Natural killer cell (primary cell): ENCODE measurements at regions not wholly inside any gene's neighbourhood (a gene's known extent, or its start where the extent isn't known, plus 50 kb on each side); places are given as distances from the start of the nearest gene placed in this dataset.

ENCODE experiments used
- ATAC-seq, 3 donors: fragments of 150-1000 bp in 2 of 3; fragments of 200-7000 bp in 1 of 3; cut with Tn5 transposase; 1 replicate in 1 of 3; 2 replicates in 2 of 3; pipeline ENCODE4 v1.10.0; 2021; ENCODE audit warnings: mild to moderate bottlenecking in 2 of 3, moderate library complexity in 2 of 3
- DNase-seq, 2 donors: peaks; one replicate each; pipeline versions ENCODE4 v3.0.0 to v3.0.0-alpha.2; 2013 to 2021; ENCODE audit warnings: mixed read lengths in 1 of 2
- H3K27ac ChIP-seq: one replicate; pipeline ENCODE4 v1.5.1; 2013; ENCODE audit warnings: mild to moderate bottlenecking, low read length
- H3K27me3 ChIP-seq: one replicate; pipeline ENCODE4 v1.6.1; 2013; ENCODE audit warnings: low read length; ENCODE audit not compliant: control insufficient read depth, insufficient read depth
- H3K36me3 ChIP-seq: one replicate; pipeline ENCODE4 v1.6.1; 2013; ENCODE audit warnings: low read length; ENCODE audit not compliant: control insufficient read depth, insufficient read depth
- H3K4me1 ChIP-seq: one replicate; pipeline ENCODE4 v1.6.1; 2013; ENCODE audit warnings: low read length; ENCODE audit not compliant: control insufficient read depth, insufficient read depth
- H3K4me3 ChIP-seq: one replicate; pipeline ENCODE4 v1.5.1; 2013; ENCODE audit warnings: low read length
- H3K9me3 ChIP-seq: one replicate; pipeline ENCODE4 v1.6.1; 2013; ENCODE audit warnings: low read length; ENCODE audit not compliant: control insufficient read depth, insufficient read depth
- H3K27ac Mint-ChIP-seq, 2 donors: one replicate each; pipeline ENCODE4 v1.8.0; 2022; ENCODE audit warnings: mild to moderate bottlenecking in 2 of 2, mixed read lengths in 2 of 2, moderate library complexity in 1 of 2
- H3K27me3 Mint-ChIP-seq, 2 donors: one replicate each; pipeline ENCODE4 v1.8.0; 2022; ENCODE audit warnings: low read depth in 2 of 2, mixed read lengths in 2 of 2
- H3K36me3 Mint-ChIP-seq: one replicate; pipeline ENCODE4 v1.8.0; 2022; ENCODE audit warnings: mixed read lengths
- H3K4me1 Mint-ChIP-seq, 2 donors: one replicate each; pipeline ENCODE4 v1.8.0; 2022; ENCODE audit warnings: mixed read lengths in 2 of 2
- H3K4me3 Mint-ChIP-seq: one replicate; pipeline ENCODE4 v1.8.0; 2022; ENCODE audit warnings: mild to moderate bottlenecking, moderate library complexity, mixed read lengths
- H3K9me3 Mint-ChIP-seq, 2 donors: one replicate each; pipeline ENCODE4 v1.8.0; 2022; ENCODE audit warnings: mixed read lengths in 2 of 2
- WGBS: methylation state at CpG from one replicate; pipeline ENCODE4 v1.1.7; 2013; ENCODE audit warnings: missing lambda C conversion rate; ENCODE audit not compliant: insufficient coverage; 5-methylcytosine and 5-hydroxymethylcytosine counted together
- intact Hi-C: fragments of 100-400 bp; cut with micrococcal nuclease; formaldehyde crosslinking; loops from one replicate; pipeline ENCODE4 v1.14.2; 2022
- TF ChIP-seq, protein P1 (sequence below): fragments of 200-600 bp; IDR thresholded peaks from one replicate; pipeline ENCODE4 v1.8.0; 2022; ENCODE audit warnings: antibody characterized with exemption

DNA sequence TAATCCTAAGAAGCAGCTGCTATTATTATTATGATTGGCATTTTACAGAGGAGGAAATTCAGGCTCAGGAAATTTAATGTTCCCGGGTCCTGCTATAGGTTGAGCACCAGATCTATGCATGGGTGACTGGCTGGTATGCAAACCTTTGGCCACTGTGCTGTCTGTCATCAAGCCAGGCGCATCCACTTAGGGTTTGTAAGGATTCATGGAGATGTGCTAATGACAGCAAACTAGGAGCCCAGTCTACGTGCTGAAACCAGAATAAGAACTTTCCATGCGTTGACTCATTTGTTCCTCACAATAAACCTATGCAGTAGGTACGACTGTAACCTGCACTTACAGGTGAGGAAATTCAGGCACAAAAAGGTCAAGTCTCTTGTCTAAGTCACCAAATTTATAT lies 64.5 kb upstream of the ZMIZ1 start:
- intact Hi-C loops = no loop called here
- H3K27me3 ChIP-seq = no peaks in the 10 kb centered on the region
- no peak overlapping the region for H3K27ac ChIP-seq
- H3K4me3 Mint-ChIP-seq = no peak overlapping the region
- peaks cover 7% of the 10 kb centered on the region for H3K4me1 ChIP-seq
- H3K36me3 Mint-ChIP-seq = no peaks in the 10 kb centered on the region
- H3K9me3 ChIP-seq = no peaks in the 10 kb centered on the region
- H3K36me3 ChIP-seq = no peaks in the 10 kb centered on the region
- H3K9me3 Mint-ChIP-seq = no peaks in the 10 kb centered on the region
- no peak overlapping the region for H3K27ac Mint-ChIP-seq
- peaks cover 7 to 15% of the 10 kb centered on the region in 2 donors for H3K4me1 Mint-ChIP-seq
- ATAC-seq (no peak), DNase-seq (no peak)
- peaks cover 29 to 33% of the 10 kb centered on the region in 2 donors for H3K27me3 Mint-ChIP-seq
- no peak overlapping the region for H3K4me3 ChIP-seq
- TF ChIP-seq, protein P1, sequence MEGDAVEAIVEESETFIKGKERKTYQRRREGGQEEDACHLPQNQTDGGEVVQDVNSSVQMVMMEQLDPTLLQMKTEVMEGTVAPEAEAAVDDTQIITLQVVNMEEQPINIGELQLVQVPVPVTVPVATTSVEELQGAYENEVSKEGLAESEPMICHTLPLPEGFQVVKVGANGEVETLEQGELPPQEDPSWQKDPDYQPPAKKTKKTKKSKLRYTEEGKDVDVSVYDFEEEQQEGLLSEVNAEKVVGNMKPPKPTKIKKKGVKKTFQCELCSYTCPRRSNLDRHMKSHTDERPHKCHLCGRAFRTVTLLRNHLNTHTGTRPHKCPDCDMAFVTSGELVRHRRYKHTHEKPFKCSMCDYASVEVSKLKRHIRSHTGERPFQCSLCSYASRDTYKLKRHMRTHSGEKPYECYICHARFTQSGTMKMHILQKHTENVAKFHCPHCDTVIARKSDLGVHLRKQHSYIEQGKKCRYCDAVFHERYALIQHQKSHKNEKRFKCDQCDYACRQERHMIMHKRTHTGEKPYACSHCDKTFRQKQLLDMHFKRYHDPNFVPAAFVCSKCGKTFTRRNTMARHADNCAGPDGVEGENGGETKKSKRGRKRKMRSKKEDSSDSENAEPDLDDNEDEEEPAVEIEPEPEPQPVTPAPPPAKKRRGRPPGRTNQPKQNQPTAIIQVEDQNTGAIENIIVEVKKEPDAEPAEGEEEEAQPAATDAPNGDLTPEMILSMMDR = no peak
- WGBS = 91% methylated on average over 5 of the region's 5 CpGs

DNA sequence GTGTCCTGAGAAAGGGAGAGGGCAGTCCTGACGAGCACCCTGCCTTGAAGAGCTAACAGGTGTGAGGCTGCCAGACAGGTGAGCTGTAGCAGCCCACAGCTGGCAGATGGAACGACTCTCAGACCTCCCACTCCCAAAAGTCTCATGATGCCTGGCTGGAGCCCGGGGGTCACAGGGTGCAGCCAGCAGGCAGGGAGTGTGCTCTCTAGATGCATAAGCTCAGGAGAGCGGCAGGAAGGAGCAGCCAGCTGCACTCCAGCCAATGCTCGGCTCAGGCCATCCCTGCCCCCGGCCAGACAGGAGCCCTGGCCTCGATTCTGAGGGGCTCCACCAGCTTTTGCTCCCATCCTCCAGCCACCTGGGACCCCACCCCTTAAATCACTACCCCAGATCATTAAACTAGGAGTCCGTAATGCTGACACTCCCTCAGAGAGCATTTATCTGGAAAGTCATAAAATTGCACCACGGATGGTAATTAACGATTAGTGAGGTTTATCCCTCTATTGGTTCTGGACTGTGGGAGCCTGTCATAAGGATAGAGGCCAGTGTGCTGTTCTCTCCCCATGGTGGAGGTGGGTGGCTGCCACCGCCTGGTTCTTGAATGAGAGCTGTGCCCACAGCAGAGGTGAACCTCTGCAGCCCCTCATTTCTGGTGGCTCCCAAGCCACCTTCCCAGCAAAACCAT lies 63.5 kb upstream of the ZMIZ1 start:
- H3K27me3 Mint-ChIP-seq = peaks cover 25 to 30% of the 10 kb centered on the region in 2 donors
- no peak for ATAC-seq
- H3K9me3 Mint-ChIP-seq = no peaks in the 10 kb centered on the region

DNA sequence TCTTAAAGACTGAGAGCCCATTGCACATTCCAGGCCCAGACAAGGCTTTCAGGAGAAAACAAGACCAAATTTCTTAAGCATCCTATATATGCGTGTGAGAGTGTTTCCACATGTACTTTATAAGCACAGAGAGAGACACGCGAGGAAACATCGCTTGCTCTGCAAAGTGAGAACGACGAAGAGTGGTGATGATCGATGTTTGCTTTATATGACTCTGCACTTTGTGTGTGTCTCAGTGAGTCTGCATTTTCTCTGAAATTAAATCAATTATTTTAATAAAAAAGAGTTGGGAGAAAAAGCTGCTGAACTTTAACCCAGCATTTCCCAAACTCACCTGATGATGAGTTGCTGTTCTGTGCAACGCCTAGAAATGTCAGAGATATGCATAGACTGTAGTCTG lies 61.7 kb upstream of the ZMIZ1 start:
- 61% methylated on average over 8 of the region's 8 CpGs for WGBS
- DNase-seq = no peak
- Mint-ChIP-seq H3K4me1 (peaks cover 0 to 5% of the 10 kb centered on the region in 2 donors), H3K27me3 (peaks cover 17 to 28% of the 10 kb centered on the region in 2 donors), H3K4me3 (no peak overlapping the region), H3K27ac (no peak overlapping the region), H3K9me3 (no peaks in the 10 kb centered on the region), H3K36me3 (no peaks in the 10 kb centered on the region)
- Histone ChIP-seq H3K36me3 (no peaks in the 10 kb centered on the region), H3K4me1 (no peaks in the 10 kb centered on the region), H3K4me3 (no peak overlapping the region), H3K27ac (no peak overlapping the region), H3K9me3 (no peaks in the 10 kb centered on the region), H3K27me3 (no peaks in the 10 kb centered on the region)
- TF ChIP-seq, protein P1 = no peak
- intact Hi-C loops = no loop called here
- no peak for ATAC-seq

More for the DNA sequence above, 63.5 kb upstream of the ZMIZ1 start:
- H3K4me1 ChIP-seq = peaks cover 7% of the 10 kb centered on the region
- no peaks in the 10 kb centered on the region for H3K27me3 ChIP-seq
- WGBS = 83% methylated on average over 11 of the region's 11 CpGs
- TF ChIP-seq, protein P1 = no peak
- no peak for DNase-seq
- H3K9me3 ChIP-seq = no peaks in the 10 kb centered on the region
- H3K4me3 ChIP-seq = no peak overlapping the region
- H3K4me1 Mint-ChIP-seq = peaks cover 7 to 15% of the 10 kb centered on the region in 2 donors
- no peaks in the 10 kb centered on the region for H3K36me3 Mint-ChIP-seq
- H3K27ac ChIP-seq = no peak overlapping the region
- H3K4me3 Mint-ChIP-seq = no peak overlapping the region
- H3K27ac Mint-ChIP-seq = no peak overlapping the region
- no peaks in the 10 kb centered on the region for H3K36me3 ChIP-seq
- intact Hi-C loops = no loop called here
